ENCODE measurements at regions not wholly inside any gene's neighbourhood (a gene's known extent, or its start where the extent isn't known, plus 50 kb on each side); places are given as distances from the start of the nearest gene placed in this dataset.

DNA sequence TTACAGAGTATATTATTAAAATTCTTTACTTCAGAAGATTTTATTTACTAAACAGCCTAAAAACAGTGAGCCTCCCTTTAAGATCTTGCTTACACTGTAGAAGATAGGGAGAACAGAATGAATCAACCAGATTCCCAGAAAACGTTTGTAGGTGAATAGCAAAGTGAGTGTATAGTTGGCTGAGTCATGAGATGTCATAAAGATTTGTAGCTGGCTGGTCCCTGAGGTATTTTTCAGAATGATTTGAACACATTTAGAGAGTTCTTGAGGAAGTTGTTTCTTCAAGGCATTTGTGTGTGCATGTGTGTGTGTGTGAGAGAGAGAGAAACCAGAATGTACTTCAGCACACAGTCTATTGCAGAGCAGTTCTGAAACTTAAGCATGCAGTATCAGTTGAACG, 159.4 kb upstream of the PRR16 start:
- H3F3A ChIP-seq (replicated peaks; ENCODE audit: insufficient read depth), result peaks cover 10% of the 10 kb centered on the region
- no peaks in the 10 kb centered on the region for H3K36me3 ChIP-seq (replicated peaks in 1 of 2; ENCODE audit: control insufficient read depth in 1 of 2, insufficient read depth in 2 of 2, low read length in 1 of 2)
- H3K27ac ChIP-seq (ENCODE audit: low read depth in 2 of 2, low read length in 1 of 2), result peak overlapping the region in 1 of 2 experiments; percentile 47; a peak in 3 of 4 replicates
- POLR2A ChIA-PET, result no interaction called here
- H3K4me2 ChIP-seq, result peak overlapping the region; percentile 11; the same call in 1 of the 2 replicates
- no peaks in the 10 kb centered on the region; the same call in 1 of the 2 replicates for H3K9me2 ChIP-seq
- DNase-seq, result no peak
- peak overlapping the region; percentile 37; the same call in 1 of the 2 replicates for H2AFZ ChIP-seq (ENCODE audit: low read depth)
- H3K9ac ChIP-seq, result no peak overlapping the region
- H3K4me3 ChIP-seq (ENCODE audit: low read depth in 2 of 2, low read length in 1 of 2), result no peak overlapping the region
- no peaks in the 10 kb centered on the region for H3K79me2 ChIP-seq (ENCODE audit: insufficient read depth)
- no peaks in the 10 kb centered on the region for H3K27me3 ChIP-seq (ENCODE audit: insufficient read depth)
- no peaks in the 10 kb centered on the region for H4K20me1 ChIP-seq (ENCODE audit: insufficient read depth)
- H3K4me1 ChIP-seq (ENCODE audit: control insufficient read depth in 1 of 2, insufficient read depth in 2 of 2, low read depth in 1 of 2, low read length in 1 of 2), result peaks cover 0 to 5% of the 10 kb centered on the region in 2 experiments; a peak in 1 of 4 replicates
- WGBS (ENCODE audit: low lambda C conversion rate), result 29% methylated on average over 2 of the region's 2 CpGs
- CTCF ChIA-PET, result no interaction called here
- no peaks in the 10 kb centered on the region for H3K9me3 ChIP-seq
- TF ChIP-seq RXRA (IDR thresholded peaks at IDR 0.05; ENCODE audit: borderline replicate concordance, low read depth), result no peak
- TF ChIP-seq CHD2 (IDR thresholded peaks at IDR 0.05; ENCODE audit: low read length, partially characterized antibody), result no peak
- TF ChIP-seq, protein P1, sequence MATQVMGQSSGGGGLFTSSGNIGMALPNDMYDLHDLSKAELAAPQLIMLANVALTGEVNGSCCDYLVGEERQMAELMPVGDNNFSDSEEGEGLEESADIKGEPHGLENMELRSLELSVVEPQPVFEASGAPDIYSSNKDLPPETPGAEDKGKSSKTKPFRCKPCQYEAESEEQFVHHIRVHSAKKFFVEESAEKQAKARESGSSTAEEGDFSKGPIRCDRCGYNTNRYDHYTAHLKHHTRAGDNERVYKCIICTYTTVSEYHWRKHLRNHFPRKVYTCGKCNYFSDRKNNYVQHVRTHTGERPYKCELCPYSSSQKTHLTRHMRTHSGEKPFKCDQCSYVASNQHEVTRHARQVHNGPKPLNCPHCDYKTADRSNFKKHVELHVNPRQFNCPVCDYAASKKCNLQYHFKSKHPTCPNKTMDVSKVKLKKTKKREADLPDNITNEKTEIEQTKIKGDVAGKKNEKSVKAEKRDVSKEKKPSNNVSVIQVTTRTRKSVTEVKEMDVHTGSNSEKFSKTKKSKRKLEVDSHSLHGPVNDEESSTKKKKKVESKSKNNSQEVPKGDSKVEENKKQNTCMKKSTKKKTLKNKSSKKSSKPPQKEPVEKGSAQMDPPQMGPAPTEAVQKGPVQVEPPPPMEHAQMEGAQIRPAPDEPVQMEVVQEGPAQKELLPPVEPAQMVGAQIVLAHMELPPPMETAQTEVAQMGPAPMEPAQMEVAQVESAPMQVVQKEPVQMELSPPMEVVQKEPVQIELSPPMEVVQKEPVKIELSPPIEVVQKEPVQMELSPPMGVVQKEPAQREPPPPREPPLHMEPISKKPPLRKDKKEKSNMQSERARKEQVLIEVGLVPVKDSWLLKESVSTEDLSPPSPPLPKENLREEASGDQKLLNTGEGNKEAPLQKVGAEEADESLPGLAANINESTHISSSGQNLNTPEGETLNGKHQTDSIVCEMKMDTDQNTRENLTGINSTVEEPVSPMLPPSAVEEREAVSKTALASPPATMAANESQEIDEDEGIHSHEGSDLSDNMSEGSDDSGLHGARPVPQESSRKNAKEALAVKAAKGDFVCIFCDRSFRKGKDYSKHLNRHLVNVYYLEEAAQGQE (IDR thresholded peaks at IDR 0.05; ENCODE audit: low read depth, low read length), result no peak
- peak; percentile 72; the same call in 1 of the 2 replicates for TF ChIP-seq TCF12 (IDR thresholded peaks at IDR 0.05)
- TF ChIP-seq RCOR1 (IDR thresholded peaks at IDR 0.05; ENCODE audit: low read length), result no peak
- TF ChIP-seq CTCF (IDR thresholded peaks at IDR 0.05), result no peak
- no peak for TF ChIP-seq GATA2 (CRISPR knock-in tag; IDR thresholded peaks at IDR 0.05)
- TF ChIP-seq, protein P2, sequence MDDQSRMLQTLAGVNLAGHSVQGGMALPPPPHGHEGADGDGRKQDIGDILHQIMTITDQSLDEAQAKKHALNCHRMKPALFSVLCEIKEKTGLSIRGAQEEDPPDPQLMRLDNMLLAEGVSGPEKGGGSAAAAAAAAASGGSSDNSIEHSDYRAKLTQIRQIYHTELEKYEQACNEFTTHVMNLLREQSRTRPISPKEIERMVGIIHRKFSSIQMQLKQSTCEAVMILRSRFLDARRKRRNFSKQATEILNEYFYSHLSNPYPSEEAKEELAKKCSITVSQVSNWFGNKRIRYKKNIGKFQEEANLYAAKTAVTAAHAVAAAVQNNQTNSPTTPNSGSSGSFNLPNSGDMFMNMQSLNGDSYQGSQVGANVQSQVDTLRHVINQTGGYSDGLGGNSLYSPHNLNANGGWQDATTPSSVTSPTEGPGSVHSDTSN (IDR thresholded peaks at IDR 0.05), result peak; percentile 95
- TF ChIP-seq NFIC (IDR thresholded peaks at IDR 0.05; ENCODE audit: borderline replicate concordance), result no peak
- TF ChIP-seq ELF1 (IDR thresholded peaks at IDR 0.05), result no peak
- peak; percentile 91 for TF ChIP-seq FOSL2 (IDR thresholded peaks at IDR 0.05; ENCODE audit: borderline replicate concordance, low read depth)
- no peak for TF ChIP-seq USF1 (IDR thresholded peaks at IDR 0.05; ENCODE audit: borderline replicate concordance, low read depth)
- TF ChIP-seq TAF1 (IDR thresholded peaks at IDR 0.05; ENCODE audit: borderline replicate concordance, low read depth, low read length), result no peak
- TF ChIP-seq RFX5 (IDR thresholded peaks at IDR 0.05; ENCODE audit: low read length), result no peak
- peak; percentile 88 for TF ChIP-seq JUND (IDR thresholded peaks at IDR 0.05)
- TF ChIP-seq FOXJ3 (CRISPR knock-in tag; IDR thresholded peaks at IDR 0.05), result no peak
- TF ChIP-seq SMC3 (IDR thresholded peaks at IDR 0.05; ENCODE audit: low read depth, low read length), result no peak
- 0 out of 2 replicates have a peak, but pooled peaks have one; percentile 32 for TF ChIP-seq MEF2A (IDR thresholded peaks at IDR 0.05; ENCODE audit: borderline replicate concordance, low read depth)
- no peak for TF ChIP-seq YY1 (IDR thresholded peaks at IDR 0.05; ENCODE audit: low read depth)
- TF ChIP-seq RAD21 (IDR thresholded peaks at IDR 0.05; ENCODE audit: low read length), result no peak
- TF ChIP-seq POLR2AphosphoS5 (IDR thresholded peaks at IDR 0.05; ENCODE audit: low read depth, low read length), result no peak
- peak; percentile 69; the same call in 1 of the 2 replicates for TF ChIP-seq TEAD4 (IDR thresholded peaks at IDR 0.05; ENCODE audit: borderline replicate concordance, insufficient read depth)
- TF ChIP-seq, protein P3, sequence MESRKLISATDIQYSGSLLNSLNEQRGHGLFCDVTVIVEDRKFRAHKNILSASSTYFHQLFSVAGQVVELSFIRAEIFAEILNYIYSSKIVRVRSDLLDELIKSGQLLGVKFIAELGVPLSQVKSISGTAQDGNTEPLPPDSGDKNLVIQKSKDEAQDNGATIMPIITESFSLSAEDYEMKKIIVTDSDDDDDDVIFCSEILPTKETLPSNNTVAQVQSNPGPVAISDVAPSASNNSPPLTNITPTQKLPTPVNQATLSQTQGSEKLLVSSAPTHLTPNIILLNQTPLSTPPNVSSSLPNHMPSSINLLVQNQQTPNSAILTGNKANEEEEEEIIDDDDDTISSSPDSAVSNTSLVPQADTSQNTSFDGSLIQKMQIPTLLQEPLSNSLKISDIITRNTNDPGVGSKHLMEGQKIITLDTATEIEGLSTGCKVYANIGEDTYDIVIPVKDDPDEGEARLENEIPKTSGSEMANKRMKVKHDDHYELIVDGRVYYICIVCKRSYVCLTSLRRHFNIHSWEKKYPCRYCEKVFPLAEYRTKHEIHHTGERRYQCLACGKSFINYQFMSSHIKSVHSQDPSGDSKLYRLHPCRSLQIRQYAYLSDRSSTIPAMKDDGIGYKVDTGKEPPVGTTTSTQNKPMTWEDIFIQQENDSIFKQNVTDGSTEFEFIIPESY (IDR thresholded peaks at IDR 0.05; ENCODE audit: borderline replicate concordance, low read depth), result no peak
- TF ChIP-seq NRF1 (IDR thresholded peaks at IDR 0.05; ENCODE audit: low read depth, low read length), result no peak
- no peak for TF ChIP-seq USF2 (IDR thresholded peaks at IDR 0.05; ENCODE audit: borderline replicate concordance, low read depth, low read length)
- TF ChIP-seq EZH2phosphoT487 (IDR thresholded peaks at IDR 0.05; ENCODE audit: borderline replicate concordance, low read depth), result no peak
